Dermis blood vessel endothelial cell (primary cell): ENCODE measurements at regions not wholly inside any gene's neighbourhood (a gene's known extent, or its start where the extent isn't known, plus 50 kb on each side); places are given as distances from the start of the nearest gene placed in this dataset.
A peak's percentile ranks its signal among the peaks of the same experiment; 100 is the strongest.

Source experiments
- DNase-seq: peaks from one replicate; pipeline ENCODE4 v3.0.0; 2010

- no peak for DNase-seq
Observed at GRCh38 chr16:6645768-6646568, 686.7 kb upstream of the RBFOX1 start.

GRCh38 chr16:6644916-6645315 lies 687.7 kb upstream of the RBFOX1 start:
- DNase-seq, result no peak

- DNase-seq, result peak; percentile 71
Observed at GRCh38 chr16:6643080-6643686, 689.5 kb upstream of the RBFOX1 start.

- DNase-seq, result no peak
Observed at GRCh38 chr16:6642271-6642670, 690.4 kb upstream of the RBFOX1 start.

- DNase-seq, result no peak
Observed at GRCh38 chr16:6641091-6641490, 691.6 kb upstream of the RBFOX1 start.

- DNase-seq, result no peak
Observed at GRCh38 chr16:6636457-6636856, 696.2 kb upstream of the RBFOX1 start.

GRCh38 chr16:6634151-6634550 lies 698.5 kb upstream of the RBFOX1 start:
- no peak for DNase-seq

GRCh38 chr16:6633456-6633855 lies 699.2 kb upstream of the RBFOX1 start:
- no peak for DNase-seq

- no peak for DNase-seq
Observed at GRCh38 chr16:6629110-6629509, 703.5 kb upstream of the RBFOX1 start.

- DNase-seq, result no peak
Observed at GRCh38 chr16:6625606-6626005, 707.0 kb upstream of the RBFOX1 start.

- no peak for DNase-seq
Observed at GRCh38 chr16:6618874-6619273, 713.8 kb upstream of the RBFOX1 start.

- no peak for DNase-seq
Observed at GRCh38 chr16:6616746-6617145, 715.9 kb upstream of the RBFOX1 start.

- no peak for DNase-seq
Observed at GRCh38 chr16:6615636-6616035, 717.0 kb upstream of the RBFOX1 start.

GRCh38 chr16:6611535-6611934 lies 721.1 kb upstream of the RBFOX1 start:
- DNase-seq, result no peak

GRCh38 chr16:6605490-6605889 lies 727.2 kb upstream of the RBFOX1 start:
- DNase-seq, result no peak

- DNase-seq, result no peak
Observed at GRCh38 chr16:6603780-6604325, 728.8 kb upstream of the RBFOX1 start.

- DNase-seq, result no peak
Observed at GRCh38 chr16:6602405-6602804, 730.2 kb upstream of the RBFOX1 start.

- no peak for DNase-seq
Observed at GRCh38 chr16:6600167-6600566, 732.5 kb upstream of the RBFOX1 start.

- DNase-seq, result no peak
Observed at GRCh38 chr16:6593799-6594198, 738.8 kb upstream of the RBFOX1 start.

GRCh38 chr16:6576606-6577005 lies 756.0 kb upstream of the RBFOX1 start:
- DNase-seq, result no peak

- DNase-seq, result no peak
Observed at GRCh38 chr16:6576113-6576512, 756.5 kb upstream of the RBFOX1 start.

- DNase-seq, result no peak
Observed at GRCh38 chr16:6574146-6574545, 758.5 kb upstream of the RBFOX1 start.

GRCh38 chr16:6573577-6573976 lies 759.1 kb upstream of the RBFOX1 start:
- DNase-seq, result no peak

- no peak for DNase-seq
Observed at GRCh38 chr16:6571044-6571443, 761.6 kb upstream of the RBFOX1 start.
